ENCODE measurements at regions not wholly inside any gene's neighbourhood (a gene's known extent, or its start where the extent isn't known, plus 50 kb on each side); places are given as distances from the start of the nearest gene placed in this dataset.
"Not testable (repeated sequence)": the region's sequence is repeated elsewhere in the genome, so short reads cannot be mapped to it uniquely, and the experiment has no call there.

GRCh38 chr1:70587872-70588366 is 176.9 kb downstream of the CTH start:
- no peak overlapping the region for H3K4me3 ChIP-seq
- H3K36me3 ChIP-seq (ENCODE audit: control insufficient read depth, insufficient read depth, low read length) = no peaks in the 10 kb centered on the region
- BruUV-seq (replicated peaks) = no TSS peak
- H2AFZ ChIP-seq (ENCODE audit: low read depth, low read length) = no peak overlapping the region
- WGBS (ENCODE audit: insufficient coverage, low coverage, missing lambda C conversion rate) = 36% methylated on average over 3 of the region's 3 CpGs
- FAIRE-seq = no peak
- ATAC-seq = no peak
- ChIA-PET CTCF (ENCODE audit: low intra/inter-chr PET ratio) (no interaction called here), POLR2A (no interaction called here)
- no peak overlapping the region for H3K9ac ChIP-seq (ENCODE audit: insufficient read depth in 1 of 2, low read depth in 2 of 2, low read length in 2 of 2)
- H3K4me2 ChIP-seq (ENCODE audit: insufficient read depth, low read length) = no peak overlapping the region
- intact Hi-C loops (cut with micrococcal nuclease) (no loop called here), in situ Hi-C loops (cut with MboI) (no loop called here)
- DNase-seq (ENCODE audit: extremely low read depth in 1 of 4, low spot score in 3 of 4) = no peak
- no peaks in the 10 kb centered on the region for H3K79me2 ChIP-seq (ENCODE audit: control insufficient read depth, insufficient read depth, low read length)
- H4K20me1 ChIP-seq (replicated peaks; ENCODE audit: control insufficient read depth, insufficient read depth, low read length) = no peaks in the 10 kb centered on the region
- H3K27ac ChIP-seq (ENCODE audit: extremely low read depth, low read depth, low read length) = no peak overlapping the region
- no peaks in the 10 kb centered on the region for H3K27me3 ChIP-seq (ENCODE audit: control insufficient read depth in 2 of 2, insufficient read depth in 2 of 2, low read length in 2 of 2)
- no peaks in the 10 kb centered on the region for H3K4me1 ChIP-seq (replicated peaks in 1 of 2; ENCODE audit: control insufficient read depth in 2 of 2, insufficient read depth in 2 of 2, low read length in 2 of 2)
- no peaks in the 10 kb centered on the region for H3K9me3 ChIP-seq (replicated peaks; ENCODE audit: control insufficient read depth, insufficient read depth, low read depth, low read length)
- H3K9me1 ChIP-seq (ENCODE audit: control insufficient read depth, insufficient read depth, low read length) = no peaks in the 10 kb centered on the region
- TF ChIP-seq MYC (IDR thresholded peaks at IDR 0.05; ENCODE audit: low read depth, low read length) (no peak), MYC (CRISPR knock-in tag; IDR thresholded peaks at IDR 0.05; ENCODE audit: borderline replicate concordance, low read depth) (no peak), MED1 (CRISPR knock-in tag; IDR thresholded peaks at IDR 0.05; ENCODE audit: borderline replicate concordance) (no peak)

GRCh38 chr1:70593551-70593950 is 182.5 kb downstream of the CTH start:
- H3K79me2 ChIP-seq (ENCODE audit: control insufficient read depth, insufficient read depth, low read length); H3K4me1 ChIP-seq (replicated peaks in 1 of 2; ENCODE audit: control insufficient read depth in 2 of 2, insufficient read depth in 2 of 2, low read length in 2 of 2); FAIRE-seq; intact Hi-C loops (cut with micrococcal nuclease); ATAC-seq; DNase-seq (ENCODE audit: extremely low read depth in 1 of 4, low spot score in 3 of 4); POLR2A ChIA-PET; H4K20me1 ChIP-seq (replicated peaks; ENCODE audit: control insufficient read depth, insufficient read depth, low read length); H2AFZ ChIP-seq (ENCODE audit: low read depth, low read length); in situ Hi-C loops (cut with MboI); H3K9ac ChIP-seq (ENCODE audit: insufficient read depth in 1 of 2, low read depth in 2 of 2, low read length in 2 of 2); H3K36me3 ChIP-seq (ENCODE audit: control insufficient read depth, insufficient read depth, low read length); H3K27me3 ChIP-seq (ENCODE audit: control insufficient read depth in 2 of 2, insufficient read depth in 2 of 2, low read length in 2 of 2); H3K4me2 ChIP-seq (ENCODE audit: insufficient read depth, low read length); BruUV-seq (replicated peaks); H3K27ac ChIP-seq (ENCODE audit: extremely low read depth, low read depth, low read length); H3K4me3 ChIP-seq; H3K9me1 ChIP-seq (ENCODE audit: control insufficient read depth, insufficient read depth, low read length); H3K9me3 ChIP-seq (replicated peaks; ENCODE audit: control insufficient read depth, insufficient read depth, low read depth, low read length): not testable (repeated sequence)
- CTCF ChIA-PET (ENCODE audit: low intra/inter-chr PET ratio) = interaction anchor here (0.6 kb wide), 1 partner anchor 1964 kb away, joined by 3 read pairs; no protein-coding TSS in a partner anchor
- 14% methylated on average over 3 of the region's 3 CpGs for WGBS (ENCODE audit: insufficient coverage, low coverage, missing lambda C conversion rate)

All from K562 (cell line).